K562 (cell line): ENCODE measurements at regions not wholly inside any gene's neighbourhood (a gene's known extent, or its start where the extent isn't known, plus 50 kb on each side); places are given as distances from the start of the nearest gene placed in this dataset.

Experiments
- ATAC-seq: fragments of 200-7000 bp; cut with Tn5 transposase; 3 replicates; pipeline ENCODE4 v1.9.1; 2020; ENCODE audit warnings: moderate library complexity
- BruUV-seq: library from RNA; stranded (reverse); fragments of 400-500 nt; replicated peaks from 2 replicates; lab custom pipeline; 2021; lab: Mats Ljungman, UMichigan
- CTCF ChIA-PET: fragments of 300-600 bp; formaldehyde crosslinking; extraction: SDS; loops from one replicate; lab custom pipeline; 2021; ENCODE audit warnings: low intra/inter-chr PET ratio; lab: Yijun Ruan, JAX
- POLR2A ChIA-PET: fragments of 300-600, 350-650 bp; sonication (Branson Sonifier 250); formaldehyde crosslinking; extraction: SDS; loops from one replicate; lab custom pipeline; 2021; ENCODE audit warnings: antibody characterized with exemption, inconsistent platforms; lab: Yijun Ruan, JAX
- DNase-seq, 4 experiments: peaks; one replicate each; pipeline versions ENCODE4 v3.0.0 to v3.0.0-alpha.2; 2011 to 2018; ENCODE audit warnings: low spot score in 3 of 4, mixed read lengths in 3 of 4; ENCODE audit errors: extremely low read depth in 1 of 4
- FAIRE-seq: peaks from 2 replicates; lab custom pipeline; 2011; peaks lifted over from hg19 to GRCh38; lab: Jason Lieb, UNC
- H2AFZ ChIP-seq: 2 replicates; pipeline ENCODE4 v1.6.0; 2011; ENCODE audit warnings: low read depth, low read length, control low read depth, inconsistent platforms
- H3K27ac ChIP-seq: fragments of 200-600 bp; 3 replicates; pipeline ENCODE4 v1.8.0; 2011; ENCODE audit warnings: low read depth, mild to moderate bottlenecking, control low read depth, inconsistent platforms, low read length, moderate library complexity, mixed read lengths; ENCODE audit errors: extremely low read depth
- H3K27me3 ChIP-seq, 2 experiments: fragments of 300-600 bp in 1 of 2; 2 replicates in 1 of 2; 3 replicates in 1 of 2; pipeline versions ENCODE4 v1.6.0 to v1.8.0; 2011; ENCODE audit warnings: inconsistent platforms in 2 of 2, low read length in 2 of 2, mild to moderate bottlenecking in 1 of 2, mixed read lengths in 1 of 2, moderate library complexity in 1 of 2; ENCODE audit not compliant: control insufficient read depth in 2 of 2, insufficient read depth in 2 of 2
- H3K36me3 ChIP-seq: fragments of 300-600 bp; 3 replicates; pipeline ENCODE4 v1.8.0; 2011; ENCODE audit warnings: mild to moderate bottlenecking, low read length, inconsistent platforms; ENCODE audit not compliant: control insufficient read depth, insufficient read depth
- H3K4me1 ChIP-seq, 2 experiments: fragments of 200-600 bp in 1 of 2; replicated peaks in 1 of 2; 2 replicates in 1 of 2; 3 replicates in 1 of 2; pipeline versions ENCODE4 v1.5.1 to v1.8.0; 2011; ENCODE audit warnings: inconsistent platforms in 2 of 2, low read length in 2 of 2, mild to moderate bottlenecking in 1 of 2, mixed read lengths in 1 of 2, moderate library complexity in 1 of 2; ENCODE audit not compliant: control insufficient read depth in 2 of 2, insufficient read depth in 2 of 2
- H3K4me2 ChIP-seq: 2 replicates; pipeline ENCODE4 v1.6.1; 2011; ENCODE audit warnings: low read length, control low read depth, inconsistent platforms, mixed read lengths; ENCODE audit not compliant: insufficient read depth
- H3K4me3 ChIP-seq: fragments of 200-600 bp; sonication (generic), shearing (Covaris generic); 2 replicates; pipeline ENCODE4 v1.5.1; 2016; ENCODE audit warnings: control low read depth, inconsistent platforms
- H3K79me2 ChIP-seq: fragments of 200-600 bp; 3 replicates; pipeline ENCODE4 v1.8.0; 2011; ENCODE audit warnings: low read length, inconsistent platforms; ENCODE audit not compliant: control insufficient read depth, insufficient read depth
- H3K9ac ChIP-seq, 2 experiments: 2 replicates each; pipeline versions ENCODE4 v1.6.0 to v1.6.1; 2011; ENCODE audit warnings: low read depth in 2 of 2, low read length in 2 of 2, control low read depth in 1 of 2, inconsistent platforms in 1 of 2, mild to moderate bottlenecking in 1 of 2, mixed read lengths in 1 of 2; ENCODE audit not compliant: insufficient read depth in 1 of 2
- H3K9me1 ChIP-seq: one replicate; pipeline ENCODE4 v1.6.0; 2011; ENCODE audit warnings: inconsistent platforms, mild to moderate bottlenecking, low read length, moderate library complexity; ENCODE audit not compliant: control insufficient read depth, insufficient read depth
- H3K9me3 ChIP-seq: replicated peaks from 2 replicates; pipeline ENCODE4 v1.5.1; 2011; ENCODE audit warnings: low read depth, low read length, inconsistent platforms; ENCODE audit not compliant: control insufficient read depth, insufficient read depth
- H4K20me1 ChIP-seq: replicated peaks from 2 replicates; pipeline ENCODE4 v1.6.1; 2011; ENCODE audit warnings: low read length, inconsistent platforms, mixed read lengths; ENCODE audit not compliant: control insufficient read depth, insufficient read depth
- CREBBP ChIP-seq: IDR thresholded peaks from one replicate; pipeline ENCODE4 v1.6.1; 2012; ENCODE audit warnings: low read depth, mild to moderate bottlenecking, control low read depth, inconsistent platforms, low read length
- EZH2 ChIP-seq: IDR thresholded peaks from 2 replicates; pipeline ENCODE4 v1.6.1; 2012; ENCODE audit warnings: low read depth, mild to moderate bottlenecking, inconsistent platforms, low read length, borderline replicate concordance
- HNRNPK ChIP-seq: fragments of 200-400 bp; formaldehyde crosslinking; IDR thresholded peaks from one replicate; pipeline ENCODE4 v1.6.1; 2018; ENCODE audit warnings: mild to moderate bottlenecking, low read depth, low read length; ENCODE audit not compliant: poor library complexity, severe bottlenecking
- MTA2 ChIP-seq: fragments of 450-650 bp; IDR thresholded peaks from 2 replicates; pipeline ENCODE4 v1.6.1; 2016; ENCODE audit warnings: low read depth
- PKNOX1 ChIP-seq: fragments of 450-650 bp; IDR thresholded peaks from 2 replicates; pipeline ENCODE4 v1.6.1; 2016
- POLR2B ChIP-seq: fragments of 450-650 bp; IDR thresholded peaks from 2 replicates; pipeline ENCODE4 v1.6.1; 2018; ENCODE audit warnings: low read depth; ENCODE audit not compliant: partially characterized antibody
- SAFB ChIP-seq: fragments of 200-400 bp; formaldehyde crosslinking; IDR thresholded peaks from 2 replicates; pipeline ENCODE4 v1.6.1; 2017; ENCODE audit warnings: low read depth, low read length, borderline replicate concordance
- STAT6 ChIP-seq: sonication (generic); formaldehyde crosslinking; IDR thresholded peaks from 2 replicates; pipeline ENCODE4 v1.8.1; 2023; ENCODE audit warnings: mild to moderate bottlenecking, missing genetic modification reagents
- TAF1 ChIP-seq: IDR thresholded peaks from 2 replicates; pipeline ENCODE4 v1.6.1; 2011; ENCODE audit warnings: mild to moderate bottlenecking, low read length, moderate library complexity; ENCODE audit not compliant: insufficient read depth, control insufficient read depth, severe bottlenecking; ENCODE audit errors: extremely low read depth
- TAF7 ChIP-seq: fragments of 450-650 bp; IDR thresholded peaks from 2 replicates; pipeline ENCODE4 v1.6.1; 2016; ENCODE audit warnings: missing genetic modification characterization, missing compliant biosample characterization
- TARDBP ChIP-seq: fragments of 450-650 bp; IDR thresholded peaks from 2 replicates; pipeline ENCODE4 v1.6.1; 2016
- ZNF384 ChIP-seq: IDR thresholded peaks from 2 replicates; pipeline ENCODE4 v1.6.1; 2012; ENCODE audit warnings: low read depth, low read length, improper control_type of control experiment
- ZNF407 ChIP-seq: fragments of 450-650 bp; IDR thresholded peaks from 2 replicates; pipeline ENCODE4 v1.6.1; 2016; ENCODE audit warnings: low read depth
- WGBS: fragments of 100-300 bp; shearing (Covaris generic); methylation state at CpG from one replicate; pipeline ENCODE4 v1.1.6; 2016; ENCODE audit warnings: low coverage, mixed read lengths; ENCODE audit not compliant: insufficient coverage; ENCODE audit errors: missing lambda C conversion rate; 5-methylcytosine and 5-hydroxymethylcytosine counted together
- in situ Hi-C: fragments of 300-500 bp; cut with MboI; formaldehyde crosslinking; loops from 4 replicates; pipeline ENCODE4 v1.15.0; 2018; ENCODE audit warnings: inconsistent platforms, mixed read lengths
- intact Hi-C: fragments of 100-400 bp; cut with micrococcal nuclease; formaldehyde crosslinking; loops from 2 replicates; pipeline ENCODE4 v1.14.2; 2022

- ChIA-PET CTCF (no interaction called here), POLR2A (no interaction called here)
- Histone ChIP-seq H3K9ac (no peak overlapping the region), H4K20me1 (no peaks in the 10 kb centered on the region), H3K79me2 (no peaks in the 10 kb centered on the region), H3K9me1 (no peaks in the 10 kb centered on the region), H3K4me3 (no peak overlapping the region), H3K27me3 (no peaks in the 10 kb centered on the region), H3K36me3 (no peaks in the 10 kb centered on the region), H2AFZ (no peak overlapping the region), H3K4me1 (no peaks in the 10 kb centered on the region), H3K27ac (no peak overlapping the region), H3K9me3 (no peaks in the 10 kb centered on the region), H3K4me2 (no peak overlapping the region)
- 0% methylated on average over 1 of the region's 1 CpG for WGBS
- no peak for ATAC-seq
- intact Hi-C loops (no loop called here), in situ Hi-C loops (no loop called here)
- no TSS peak for BruUV-seq
- no peak for FAIRE-seq
- no peak for DNase-seq
- no peak for TF ChIP-seq PKNOX1
- TF ChIP-seq MTA2: no peak
- TF ChIP-seq HNRNPK: no peak
- TF ChIP-seq TAF7 (tag): no peak
- TF ChIP-seq TAF1: no peak
- no peak for TF ChIP-seq TARDBP
- TF ChIP-seq EZH2: no peak
- no peak for TF ChIP-seq POLR2B
- TF ChIP-seq ZNF384: no peak
- TF ChIP-seq SAFB: no peak
- TF ChIP-seq ZNF407: no peak
- no peak for TF ChIP-seq CREBBP
- TF ChIP-seq STAT6 (CRISPR knock-in tag): no peak
Measured at GRCh38 chr5:45093377-45093776, 284.6 kb downstream of the MRPS30 start.
